ENCODE measurements at regions not wholly inside any gene's neighbourhood (a gene's known extent, or its start where the extent isn't known, plus 50 kb on each side); places are given as distances from the start of the nearest gene placed in this dataset.

DNA sequence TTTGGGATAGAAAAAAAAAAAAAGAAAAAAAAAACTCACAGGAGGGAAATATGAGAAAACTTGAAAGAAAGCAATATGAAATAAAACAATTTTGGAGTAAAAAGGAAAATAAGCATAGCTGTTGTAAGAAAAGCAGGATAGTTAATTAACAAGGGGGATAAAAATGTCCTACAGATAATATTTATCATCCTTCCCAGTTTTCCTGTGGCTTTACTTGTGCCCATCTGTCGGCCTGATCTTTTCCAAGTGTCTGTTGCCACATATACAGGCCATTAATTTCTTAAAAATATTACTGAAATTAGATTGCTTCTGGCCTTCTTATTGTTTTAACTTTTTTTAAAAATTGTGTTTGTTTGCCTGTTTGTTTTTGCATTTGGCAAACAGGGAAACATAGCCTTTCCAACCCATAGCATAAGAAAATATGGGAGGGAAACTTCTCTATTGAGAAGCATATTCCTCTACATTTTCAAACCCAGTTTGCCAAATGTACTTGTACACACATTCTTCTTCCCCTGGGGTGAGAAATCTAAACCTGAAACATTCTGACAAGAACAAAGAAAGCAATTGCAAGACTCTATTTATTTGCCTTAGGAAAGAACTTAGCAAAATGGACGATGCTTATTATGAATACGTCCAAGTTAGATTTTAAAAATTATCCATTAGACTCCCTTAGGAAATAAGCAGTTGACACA is 272.3 kb downstream of the CDH20 start:
- no peak for TF ChIP-seq SIN3A (IDR thresholded peaks at IDR 0.05; ENCODE audit: low read depth, low read length)
- TF ChIP-seq, protein P1, sequence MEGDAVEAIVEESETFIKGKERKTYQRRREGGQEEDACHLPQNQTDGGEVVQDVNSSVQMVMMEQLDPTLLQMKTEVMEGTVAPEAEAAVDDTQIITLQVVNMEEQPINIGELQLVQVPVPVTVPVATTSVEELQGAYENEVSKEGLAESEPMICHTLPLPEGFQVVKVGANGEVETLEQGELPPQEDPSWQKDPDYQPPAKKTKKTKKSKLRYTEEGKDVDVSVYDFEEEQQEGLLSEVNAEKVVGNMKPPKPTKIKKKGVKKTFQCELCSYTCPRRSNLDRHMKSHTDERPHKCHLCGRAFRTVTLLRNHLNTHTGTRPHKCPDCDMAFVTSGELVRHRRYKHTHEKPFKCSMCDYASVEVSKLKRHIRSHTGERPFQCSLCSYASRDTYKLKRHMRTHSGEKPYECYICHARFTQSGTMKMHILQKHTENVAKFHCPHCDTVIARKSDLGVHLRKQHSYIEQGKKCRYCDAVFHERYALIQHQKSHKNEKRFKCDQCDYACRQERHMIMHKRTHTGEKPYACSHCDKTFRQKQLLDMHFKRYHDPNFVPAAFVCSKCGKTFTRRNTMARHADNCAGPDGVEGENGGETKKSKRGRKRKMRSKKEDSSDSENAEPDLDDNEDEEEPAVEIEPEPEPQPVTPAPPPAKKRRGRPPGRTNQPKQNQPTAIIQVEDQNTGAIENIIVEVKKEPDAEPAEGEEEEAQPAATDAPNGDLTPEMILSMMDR (IDR thresholded peaks at IDR 0.05 in 2 of 3, conservative IDR thresholded peaks at IDR 0.05 in 1 of 3; ENCODE audit: control insufficient read depth in 2 of 3, extremely low read depth in 1 of 3, insufficient read depth in 1 of 3, low read depth in 3 of 3, low read length in 3 of 3) = no peak
